Right atrium auricular region (tissue), 2 donors: ENCODE measurements at regions not wholly inside any gene's neighbourhood (a gene's known extent, or its start where the extent isn't known, plus 50 kb on each side); places are given as distances from the start of the nearest gene placed in this dataset.

Source experiments
- DNase-seq: peaks from one replicate; pipeline ENCODE4 v3.0.0-alpha.2; 2019; ENCODE audit warnings: low spot score
- H3K27ac ChIP-seq, 2 donors: fragments of 200-600 bp; sonication (generic); 1 replicate in 1 of 2; 2 replicates in 1 of 2; pipeline ENCODE4 v1.5.1; 2016 to 2019
- H3K27me3 ChIP-seq, 2 donors: fragments of 200-600 bp; sonication (generic); one replicate each; pipeline versions ENCODE4 v1.5.1 to v1.6.0; 2017 to 2019
- H3K36me3 ChIP-seq: fragments of 200-600 bp; sonication (generic); one replicate; pipeline ENCODE4 v1.5.1; 2016
- H3K4me1 ChIP-seq, 2 donors: fragments of 200-600 bp; sonication (generic); one replicate each; pipeline versions ENCODE4 v1.5.1 to v1.6.0; 2017 to 2019
- H3K4me3 ChIP-seq, 2 donors: fragments of 200-600 bp; sonication (generic); 1 replicate in 1 of 2; 2 replicates in 1 of 2; pipeline ENCODE4 v1.5.1; 2017 to 2019; ENCODE audit warnings: mild to moderate bottlenecking in 1 of 2, moderate library complexity in 1 of 2
- H3K9me3 ChIP-seq, 2 donors: fragments of 200-600 bp; sonication (generic); one replicate each; pipeline ENCODE4 v1.5.1; 2019
- CTCF ChIP-seq, 2 donors: fragments of 200-600 bp; sonication (generic); IDR thresholded peaks; one replicate each; pipeline ENCODE4 v1.5.1; 2019; ENCODE audit warnings: antibody characterized with exemption in 2 of 2

- Histone ChIP-seq H3K4me1 (no peaks in the 10 kb centered on the region), H3K27me3 (no peaks in the 10 kb centered on the region), H3K27ac (no peak overlapping the region), H3K36me3 (no peaks in the 10 kb centered on the region), H3K4me3 (no peak overlapping the region), H3K9me3 (no peaks in the 10 kb centered on the region)
- no peak for DNase-seq
- no peak for TF ChIP-seq CTCF (IDR thresholded peaks at IDR 0.05)
Observed at GRCh38 chr16:50425648-50426047, 56.9 kb upstream of the BRD7 start.

- Histone ChIP-seq H3K36me3 (no peaks in the 10 kb centered on the region), H3K27me3 (no peaks in the 10 kb centered on the region), H3K4me3 (no peak overlapping the region), H3K4me1 (no peaks in the 10 kb centered on the region), H3K9me3 (no peaks in the 10 kb centered on the region), H3K27ac (no peak overlapping the region)
- TF ChIP-seq CTCF (IDR thresholded peaks at IDR 0.05): no peak
- DNase-seq: no peak
Observed at GRCh38 chr16:50425044-50425443, 56.3 kb upstream of the BRD7 start.

GRCh38 chr16:50422926-50423325 lies 54.1 kb upstream of the BRD7 start:
- Histone ChIP-seq H3K4me1 (no peaks in the 10 kb centered on the region), H3K36me3 (no peaks in the 10 kb centered on the region), H3K27ac (no peak overlapping the region), H3K27me3 (no peaks in the 10 kb centered on the region), H3K9me3 (peaks cover 5 to 19% of the 10 kb centered on the region in 2 donors), H3K4me3 (no peak overlapping the region)
- peak; percentile 46 for DNase-seq
- no peak for TF ChIP-seq CTCF (IDR thresholded peaks at IDR 0.05)

- Histone ChIP-seq H3K4me3 (no peak overlapping the region), H3K36me3 (no peaks in the 10 kb centered on the region), H3K27ac (no peak overlapping the region), H3K9me3 (peaks cover 5 to 39% of the 10 kb centered on the region in 2 donors), H3K27me3 (no peaks in the 10 kb centered on the region), H3K4me1 (no peaks in the 10 kb centered on the region)
- DNase-seq: no peak
- no peak for TF ChIP-seq CTCF (IDR thresholded peaks at IDR 0.05)
Observed at GRCh38 chr16:50419116-50419515, 50.3 kb upstream of the BRD7 start.
